Vagina (tissue), 2 donors: ENCODE measurements at regions not wholly inside any gene's neighbourhood (a gene's known extent, or its start where the extent isn't known, plus 50 kb on each side); places are given as distances from the start of the nearest gene placed in this dataset.

ENCODE experiments used
- CTCF ChIP-seq, 3 experiments: fragments of 450-650 bp in 2 of 3; fragments of 200-600 bp in 1 of 3; sonication (generic) in 1 of 3; IDR thresholded peaks; one replicate each; pipeline ENCODE4 v1.5.1; 2017 to 2019; ENCODE audit warnings: antibody characterized with exemption in 3 of 3, mild to moderate bottlenecking in 2 of 3, moderate library complexity in 2 of 3
- POLR2AphosphoS5 ChIP-seq, 2 donors: sonication (generic); formaldehyde crosslinking; IDR thresholded peaks; one replicate each; pipeline ENCODE4 v1.9.0; 2017; ENCODE audit warnings: antibody characterized with exemption in 2 of 2, mild to moderate bottlenecking in 2 of 2, low read depth in 1 of 2; ENCODE audit not compliant: insufficient read depth in 1 of 2

- no peak for TF ChIP-seq CTCF (IDR thresholded peaks at IDR 0.05)
- no peak for TF ChIP-seq POLR2AphosphoS5 (IDR thresholded peaks at IDR 0.05; ENCODE audit: insufficient read depth in 1 of 2, low read depth in 1 of 2)
These were observed 111.6 kb upstream of the PZP start for GRCh38 chr12:9319842-9320173.
